ENCODE measurements at regions not wholly inside any gene's neighbourhood (a gene's known extent, or its start where the extent isn't known, plus 50 kb on each side); places are given as distances from the start of the nearest gene placed in this dataset.

DNA sequence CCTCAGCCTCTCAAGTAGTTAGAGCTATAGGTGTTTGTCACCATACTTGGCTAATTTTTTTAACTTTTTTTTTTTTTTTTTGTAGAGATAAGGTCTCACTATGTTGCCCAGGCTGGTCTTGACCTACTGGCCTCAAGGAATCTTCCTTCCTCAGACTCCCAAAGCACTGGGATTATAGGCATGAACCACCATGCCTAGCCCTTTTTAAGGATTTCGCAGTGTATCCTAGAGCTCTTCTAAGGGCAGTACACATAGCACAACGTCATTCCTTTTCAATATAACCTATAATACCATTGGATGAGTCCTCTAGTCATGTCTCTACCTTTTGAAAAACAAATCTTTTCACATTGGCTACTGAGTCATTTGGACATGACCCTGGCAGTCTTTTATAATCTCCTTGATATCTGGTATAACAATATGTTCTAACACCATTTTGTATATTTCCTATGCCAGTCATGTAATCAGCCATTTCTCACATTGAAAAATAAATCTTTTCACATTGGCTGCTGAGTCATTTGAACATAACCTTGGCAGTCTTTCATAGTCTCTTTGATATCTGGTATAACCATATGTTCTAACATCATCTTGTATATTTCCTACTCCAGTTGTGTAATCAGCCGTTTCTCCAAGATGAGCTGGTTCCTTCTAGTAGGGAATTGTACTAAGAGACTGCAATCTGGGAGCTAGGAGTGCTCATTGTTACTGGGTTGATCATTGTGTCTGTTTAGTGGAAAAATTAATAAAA lies 944.7 kb downstream of the MCTP2 start:
- no peaks in the 10 kb centered on the region for H3K4me1 ChIP-seq (ENCODE audit: insufficient read depth, low read length, severe bottlenecking)
- H3K36me3 ChIP-seq (ENCODE audit: insufficient read depth, low read length): no peaks in the 10 kb centered on the region
- no peaks in the 10 kb centered on the region for H4K20me1 ChIP-seq (ENCODE audit: insufficient read depth, low read length)
- no peak overlapping the region for H3K9ac ChIP-seq (ENCODE audit: low read length)
- H3K27me3 ChIP-seq (ENCODE audit: insufficient read depth, low read length): no peaks in the 10 kb centered on the region
- H3K9me2 ChIP-seq (ENCODE audit: low read depth, low read length): no peaks in the 10 kb centered on the region
- no peak overlapping the region for H3K4me2 ChIP-seq (ENCODE audit: low read length)
- H3K4me3 ChIP-seq (ENCODE audit: low read depth, low read length, poor library complexity, severe bottlenecking): no peak overlapping the region
- no peaks in the 10 kb centered on the region for H3F3A ChIP-seq (ENCODE audit: insufficient read depth, low read length)
- no peak overlapping the region for H3K27ac ChIP-seq (ENCODE audit: low read depth, low read length, poor library complexity, severe bottlenecking)
- no peaks in the 10 kb centered on the region for H3K9me3 ChIP-seq (ENCODE audit: low read length)
- H2AFZ ChIP-seq (ENCODE audit: low read length): no peak overlapping the region
- TF ChIP-seq EZH2 (IDR thresholded peaks at IDR 0.05; ENCODE audit: borderline replicate concordance, low read length): no peak
- TF ChIP-seq, protein P1, sequence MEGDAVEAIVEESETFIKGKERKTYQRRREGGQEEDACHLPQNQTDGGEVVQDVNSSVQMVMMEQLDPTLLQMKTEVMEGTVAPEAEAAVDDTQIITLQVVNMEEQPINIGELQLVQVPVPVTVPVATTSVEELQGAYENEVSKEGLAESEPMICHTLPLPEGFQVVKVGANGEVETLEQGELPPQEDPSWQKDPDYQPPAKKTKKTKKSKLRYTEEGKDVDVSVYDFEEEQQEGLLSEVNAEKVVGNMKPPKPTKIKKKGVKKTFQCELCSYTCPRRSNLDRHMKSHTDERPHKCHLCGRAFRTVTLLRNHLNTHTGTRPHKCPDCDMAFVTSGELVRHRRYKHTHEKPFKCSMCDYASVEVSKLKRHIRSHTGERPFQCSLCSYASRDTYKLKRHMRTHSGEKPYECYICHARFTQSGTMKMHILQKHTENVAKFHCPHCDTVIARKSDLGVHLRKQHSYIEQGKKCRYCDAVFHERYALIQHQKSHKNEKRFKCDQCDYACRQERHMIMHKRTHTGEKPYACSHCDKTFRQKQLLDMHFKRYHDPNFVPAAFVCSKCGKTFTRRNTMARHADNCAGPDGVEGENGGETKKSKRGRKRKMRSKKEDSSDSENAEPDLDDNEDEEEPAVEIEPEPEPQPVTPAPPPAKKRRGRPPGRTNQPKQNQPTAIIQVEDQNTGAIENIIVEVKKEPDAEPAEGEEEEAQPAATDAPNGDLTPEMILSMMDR (IDR thresholded peaks at IDR 0.05; ENCODE audit: low read length): no peak
- no peaks in the 10 kb centered on the region for H3K79me2 ChIP-seq (ENCODE audit: insufficient read depth, low read length)

DNA sequence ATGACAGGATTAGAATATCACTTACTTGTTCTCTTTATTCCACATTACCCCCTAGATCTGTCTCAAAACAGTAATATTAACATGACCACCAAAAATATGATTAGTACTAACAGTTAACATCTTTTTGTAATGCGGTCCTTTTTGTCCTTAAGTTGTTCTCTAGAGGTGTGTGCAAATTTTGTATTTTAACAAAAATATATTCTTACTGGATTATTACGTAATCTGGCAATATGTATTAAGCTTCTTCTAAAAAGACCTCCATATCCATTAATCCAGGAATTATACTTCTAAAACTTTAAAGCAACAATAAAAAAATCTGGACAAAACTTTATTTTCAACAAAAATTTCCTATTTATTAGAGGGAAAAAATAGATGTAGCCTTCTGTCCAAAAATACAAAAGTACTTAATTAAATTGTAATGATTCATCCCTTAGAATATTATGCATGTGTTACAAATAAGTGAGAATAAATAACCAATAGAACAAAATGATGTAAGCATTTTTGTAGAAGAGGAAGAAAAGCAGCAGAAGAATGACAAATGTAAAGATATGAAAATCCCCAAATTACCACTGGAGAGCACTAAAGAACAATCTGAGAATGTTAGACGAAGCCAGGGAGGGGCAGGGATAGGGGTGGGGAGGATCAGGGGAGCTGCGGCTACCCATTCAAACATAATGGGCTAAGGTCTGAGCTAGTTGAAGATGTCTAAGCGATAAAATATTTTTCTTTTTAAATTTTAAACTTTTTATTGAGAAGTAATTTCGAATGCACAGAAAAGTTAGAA lies 945.6 kb downstream of the MCTP2 start:
- Histone ChIP-seq H2AFZ (ENCODE audit: low read length) (no peak overlapping the region), H3K9me2 (ENCODE audit: low read depth, low read length) (no peaks in the 10 kb centered on the region), H3K27ac (ENCODE audit: low read depth, low read length, poor library complexity, severe bottlenecking) (no peak overlapping the region), H3K27me3 (ENCODE audit: insufficient read depth, low read length) (no peaks in the 10 kb centered on the region), H3K9ac (ENCODE audit: low read length) (no peak overlapping the region), H3K79me2 (ENCODE audit: insufficient read depth, low read length) (no peaks in the 10 kb centered on the region), H3K9me3 (ENCODE audit: low read length) (no peaks in the 10 kb centered on the region), H4K20me1 (ENCODE audit: insufficient read depth, low read length) (no peaks in the 10 kb centered on the region), H3F3A (ENCODE audit: insufficient read depth, low read length) (no peaks in the 10 kb centered on the region), H3K4me2 (ENCODE audit: low read length) (no peak overlapping the region), H3K4me1 (ENCODE audit: insufficient read depth, low read length, severe bottlenecking) (no peaks in the 10 kb centered on the region), H3K4me3 (ENCODE audit: low read depth, low read length, poor library complexity, severe bottlenecking) (no peak overlapping the region), H3K36me3 (ENCODE audit: insufficient read depth, low read length) (no peaks in the 10 kb centered on the region)
- TF ChIP-seq EZH2 (IDR thresholded peaks at IDR 0.05; ENCODE audit: borderline replicate concordance, low read length): no peak
- TF ChIP-seq, protein P1 (IDR thresholded peaks at IDR 0.05; ENCODE audit: low read length): no peak

DNA sequence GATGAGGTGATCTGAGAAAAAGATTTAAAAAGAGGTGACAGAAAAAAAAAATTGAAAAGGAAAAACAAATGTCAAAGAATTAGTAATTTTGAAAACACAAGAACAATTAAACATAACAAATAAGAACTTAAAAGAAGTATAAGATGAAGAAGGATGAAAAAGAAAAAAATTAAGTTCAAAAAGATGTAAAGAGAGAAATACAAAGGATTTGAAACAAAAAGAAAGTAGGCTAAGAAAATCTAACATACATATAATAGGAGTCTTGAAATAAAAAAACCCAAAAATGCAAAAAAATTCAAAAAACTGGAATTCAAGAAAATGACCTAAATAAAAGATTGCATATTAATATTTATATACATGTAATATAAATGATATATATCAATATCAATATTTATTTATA lies 949.2 kb downstream of the MCTP2 start:
- H3K27me3 ChIP-seq (ENCODE audit: insufficient read depth, low read length): no peaks in the 10 kb centered on the region
- no peak for TF ChIP-seq EZH2 (IDR thresholded peaks at IDR 0.05; ENCODE audit: borderline replicate concordance, low read length)
- TF ChIP-seq, protein P1 (IDR thresholded peaks at IDR 0.05; ENCODE audit: low read length): no peak
- no peak overlapping the region for H3K4me3 ChIP-seq (ENCODE audit: low read depth, low read length, poor library complexity, severe bottlenecking)
- no peaks in the 10 kb centered on the region for H3F3A ChIP-seq (ENCODE audit: insufficient read depth, low read length)
- H2AFZ ChIP-seq (ENCODE audit: low read length): no peak overlapping the region
- no peaks in the 10 kb centered on the region for H3K9me3 ChIP-seq (ENCODE audit: low read length)
- no peak overlapping the region for H3K4me2 ChIP-seq (ENCODE audit: low read length)
- no peaks in the 10 kb centered on the region for H4K20me1 ChIP-seq (ENCODE audit: insufficient read depth, low read length)
- H3K4me1 ChIP-seq (ENCODE audit: insufficient read depth, low read length, severe bottlenecking): no peaks in the 10 kb centered on the region
- H3K9ac ChIP-seq (ENCODE audit: low read length): no peak overlapping the region
- H3K36me3 ChIP-seq (ENCODE audit: insufficient read depth, low read length): no peaks in the 10 kb centered on the region
- no peak overlapping the region for H3K27ac ChIP-seq (ENCODE audit: low read depth, low read length, poor library complexity, severe bottlenecking)
- no peaks in the 10 kb centered on the region for H3K79me2 ChIP-seq (ENCODE audit: insufficient read depth, low read length)
- H3K9me2 ChIP-seq (ENCODE audit: low read depth, low read length): no peaks in the 10 kb centered on the region
